LNCaP clone FGC (cell line): ENCODE measurements at regions not wholly inside any gene's neighbourhood (a gene's known extent, or its start where the extent isn't known, plus 50 kb on each side); places are given as distances from the start of the nearest gene placed in this dataset.

Experiments used
- DNase-seq: peaks from one replicate; pipeline ENCODE4 v3.0.0-alpha.2; 2011; ENCODE audit warnings: low read depth
- H3K4me3 ChIP-seq: 2 replicates; pipeline ENCODE4 v1.5.1; 2011; ENCODE audit warnings: mild to moderate bottlenecking, low read depth, low read length, control low read depth
- TF ChIP-seq, protein P1 (sequence below): IDR thresholded peaks from 2 replicates; pipeline ENCODE4 v1.5.1; 2012; ENCODE audit warnings: mild to moderate bottlenecking; ENCODE audit not compliant: control insufficient read depth, insufficient read depth; ENCODE audit errors: extremely low read depth

DNA sequence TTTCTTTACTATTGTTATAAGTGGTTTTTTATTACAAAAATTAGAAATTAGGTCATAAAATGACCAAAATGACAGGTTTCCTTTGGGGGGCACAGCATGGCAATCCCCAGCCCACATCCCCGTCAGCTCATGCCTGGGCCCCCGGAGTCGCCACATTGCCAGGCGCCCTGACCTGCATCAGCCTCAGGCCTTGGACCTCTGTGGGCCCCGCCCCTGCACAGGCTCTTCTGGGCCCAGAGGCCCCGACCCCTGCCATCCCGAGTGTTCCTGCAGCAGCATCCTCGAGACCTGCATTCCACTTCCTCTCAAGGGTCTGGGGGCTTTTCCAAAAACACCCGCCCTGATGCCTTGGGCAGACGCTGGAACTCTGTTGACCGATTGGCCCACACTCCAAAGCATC, 391.1 kb upstream of the MGMT start:
- TF ChIP-seq, protein P1, sequence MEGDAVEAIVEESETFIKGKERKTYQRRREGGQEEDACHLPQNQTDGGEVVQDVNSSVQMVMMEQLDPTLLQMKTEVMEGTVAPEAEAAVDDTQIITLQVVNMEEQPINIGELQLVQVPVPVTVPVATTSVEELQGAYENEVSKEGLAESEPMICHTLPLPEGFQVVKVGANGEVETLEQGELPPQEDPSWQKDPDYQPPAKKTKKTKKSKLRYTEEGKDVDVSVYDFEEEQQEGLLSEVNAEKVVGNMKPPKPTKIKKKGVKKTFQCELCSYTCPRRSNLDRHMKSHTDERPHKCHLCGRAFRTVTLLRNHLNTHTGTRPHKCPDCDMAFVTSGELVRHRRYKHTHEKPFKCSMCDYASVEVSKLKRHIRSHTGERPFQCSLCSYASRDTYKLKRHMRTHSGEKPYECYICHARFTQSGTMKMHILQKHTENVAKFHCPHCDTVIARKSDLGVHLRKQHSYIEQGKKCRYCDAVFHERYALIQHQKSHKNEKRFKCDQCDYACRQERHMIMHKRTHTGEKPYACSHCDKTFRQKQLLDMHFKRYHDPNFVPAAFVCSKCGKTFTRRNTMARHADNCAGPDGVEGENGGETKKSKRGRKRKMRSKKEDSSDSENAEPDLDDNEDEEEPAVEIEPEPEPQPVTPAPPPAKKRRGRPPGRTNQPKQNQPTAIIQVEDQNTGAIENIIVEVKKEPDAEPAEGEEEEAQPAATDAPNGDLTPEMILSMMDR = no peak
- no peak overlapping the region for H3K4me3 ChIP-seq
- no peak for DNase-seq

DNA sequence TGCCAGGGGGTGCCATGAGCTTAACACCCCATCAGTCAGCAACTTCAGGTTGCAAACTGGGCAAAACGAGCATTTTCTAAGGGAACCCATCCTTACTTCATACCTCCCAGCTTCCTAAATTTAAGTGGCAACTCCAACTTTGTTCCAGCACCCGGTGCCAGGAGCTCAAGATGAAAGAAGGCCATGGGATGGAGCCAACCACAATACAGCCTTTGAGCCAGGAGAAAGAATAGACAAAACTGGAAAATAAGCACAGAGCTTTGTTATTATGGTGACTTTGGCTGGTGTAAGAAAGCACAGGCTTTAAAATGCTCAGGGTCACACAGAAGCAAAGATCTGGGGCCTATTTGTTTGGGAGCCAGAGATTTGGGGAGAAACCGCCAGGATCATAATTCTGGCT, 388.7 kb upstream of the MGMT start:
- DNase-seq = no peak
- H3K4me3 ChIP-seq = no peak overlapping the region
- TF ChIP-seq, protein P1 = no peak

DNA sequence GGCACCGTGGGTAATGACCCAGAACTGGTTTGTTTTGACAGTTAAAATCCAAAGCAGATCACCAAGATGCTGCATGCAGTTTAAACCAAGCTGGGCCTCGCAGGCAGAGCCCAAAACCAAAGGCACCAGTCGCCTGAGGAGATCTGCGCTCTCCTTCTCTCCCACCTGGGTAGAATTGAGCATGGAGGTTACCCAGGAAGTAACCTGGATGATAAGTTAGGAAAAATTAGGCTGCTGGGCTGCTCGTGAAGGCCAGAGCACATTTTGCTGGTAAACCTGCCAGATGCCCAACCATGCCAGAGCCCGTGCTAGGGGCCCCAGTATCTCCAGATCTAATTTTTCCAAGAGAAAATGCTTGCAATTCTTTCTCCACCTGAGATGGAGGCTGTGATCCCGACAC, 388.3 kb upstream of the MGMT start:
- H3K4me3 ChIP-seq = no peak overlapping the region
- TF ChIP-seq, protein P1 = no peak
- DNase-seq = no peak

DNA sequence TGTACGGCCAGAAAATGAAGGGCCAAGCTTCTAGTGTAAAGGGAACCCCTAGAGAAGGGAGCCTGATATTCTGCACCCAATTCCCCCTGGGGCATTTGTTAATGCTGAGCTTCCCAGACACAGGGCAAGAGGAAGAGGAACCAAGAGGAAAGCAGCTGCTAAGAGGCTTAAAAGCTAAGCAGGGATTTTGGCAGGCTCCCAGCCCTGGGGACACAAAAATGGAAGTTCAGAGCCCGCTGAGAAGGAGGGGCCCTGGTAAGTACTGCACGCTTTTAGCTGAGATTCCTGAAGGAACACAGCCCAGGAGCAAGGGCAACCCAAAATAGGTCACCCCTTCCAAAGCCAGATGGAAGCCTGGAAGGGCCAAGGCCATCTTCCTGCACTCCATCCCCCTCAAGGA, 387.3 kb upstream of the MGMT start:
- no peak overlapping the region for H3K4me3 ChIP-seq
- DNase-seq = no peak
- TF ChIP-seq, protein P1 = no peak

DNA sequence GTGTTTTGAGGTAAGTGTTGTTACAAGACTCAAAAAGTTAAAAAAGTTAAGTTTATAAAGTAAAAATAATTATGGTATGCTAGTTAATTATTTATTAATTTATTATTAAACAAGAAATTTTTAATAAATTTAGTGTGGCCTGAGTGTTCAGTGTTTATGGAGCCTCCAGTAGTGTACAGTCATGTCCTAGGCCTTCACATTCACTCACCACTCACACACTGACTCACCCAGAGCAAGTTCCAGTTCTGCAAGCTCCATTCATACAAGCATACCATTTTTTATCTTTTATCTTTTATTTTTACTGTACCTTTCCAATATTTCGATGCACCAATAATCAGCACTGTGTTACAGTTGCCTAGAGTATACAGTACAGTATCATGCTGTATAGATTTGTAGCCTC, 381.2 kb upstream of the MGMT start:
- TF ChIP-seq, protein P1 = no peak
- no peak for DNase-seq
- H3K4me3 ChIP-seq = no peak overlapping the region

DNA sequence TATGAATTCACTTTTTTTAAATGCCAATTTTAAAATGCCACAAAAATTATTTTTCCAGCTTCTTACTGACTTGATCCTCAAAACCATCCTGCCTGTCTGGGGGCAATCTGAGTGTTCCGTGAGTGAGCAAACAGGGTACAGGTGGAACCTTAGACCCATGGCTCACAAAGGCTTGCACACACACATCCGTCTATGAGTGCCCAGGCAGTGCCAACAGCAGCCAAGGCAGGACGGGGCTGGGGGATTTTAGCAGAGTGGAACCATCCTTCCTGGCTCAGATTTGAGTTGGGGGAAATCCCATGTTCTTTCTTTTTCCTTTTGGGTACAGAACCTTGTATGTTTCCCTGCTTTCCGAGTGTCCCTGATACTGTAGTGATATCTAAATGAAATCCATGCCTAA, 377.7 kb upstream of the MGMT start:
- TF ChIP-seq, protein P1 = no peak
- no peak overlapping the region for H3K4me3 ChIP-seq
- DNase-seq = no peak

- no peak for DNase-seq
- H3K4me3 ChIP-seq = no peak overlapping the region
- TF ChIP-seq, protein P1 = no peak
These were observed 376.9 kb upstream of the MGMT start for GRCh38 chr10:129090165-129090564.
